Liver (tissue), 8 donors: ENCODE measurements at regions not wholly inside any gene's neighbourhood (a gene's known extent, or its start where the extent isn't known, plus 50 kb on each side); places are given as distances from the start of the nearest gene placed in this dataset.

ENCODE experiments used
- DNase-seq: peaks from one replicate; pipeline ENCODE4 v3.0.0-alpha.2; 2017; ENCODE audit warnings: low spot score
- H3K27ac ChIP-seq, 2 donors: one replicate each; pipeline ENCODE4 v1.7.0; 2013; ENCODE audit warnings: inconsistent platforms in 2 of 2, low read length in 2 of 2, control low read depth in 1 of 2, low read depth in 1 of 2, mild to moderate bottlenecking in 1 of 2
- H3K27me3 ChIP-seq, 4 donors: one replicate each; pipeline versions ENCODE4 v1.6.1 to v1.7.0; 2013; ENCODE audit warnings: low read length in 3 of 4, inconsistent platforms in 1 of 4, mild to moderate bottlenecking in 1 of 4, moderate library complexity in 1 of 4; ENCODE audit not compliant: control insufficient read depth in 4 of 4, insufficient read depth in 4 of 4
- H3K36me3 ChIP-seq, 4 donors: one replicate each; pipeline versions ENCODE4 v1.6.1 to v1.7.0; 2013; ENCODE audit warnings: low read length in 3 of 4, mild to moderate bottlenecking in 3 of 4, low read depth in 1 of 4, moderate library complexity in 1 of 4; ENCODE audit not compliant: control insufficient read depth in 4 of 4, insufficient read depth in 3 of 4
- H3K4me1 ChIP-seq, 4 donors: one replicate each; pipeline versions ENCODE4 v1.6.1 to v1.7.0; 2013; ENCODE audit warnings: low read length in 3 of 4, mild to moderate bottlenecking in 3 of 4, moderate library complexity in 1 of 4; ENCODE audit not compliant: control insufficient read depth in 4 of 4, insufficient read depth in 4 of 4
- H3K4me3 ChIP-seq, 3 donors: one replicate each; pipeline versions ENCODE4 v1.6.1 to v1.7.0; 2013; ENCODE audit warnings: low read length in 3 of 3, control low read depth in 1 of 3, low read depth in 1 of 3, mild to moderate bottlenecking in 1 of 3
- H3K9ac ChIP-seq, 2 donors: one replicate each; pipeline ENCODE4 v1.7.0; 2013; ENCODE audit warnings: low read length in 2 of 2, mild to moderate bottlenecking in 2 of 2, moderate library complexity in 2 of 2, control low read depth in 1 of 2, low read depth in 1 of 2
- H3K9me3 ChIP-seq, 4 donors: one replicate each; pipeline versions ENCODE4 v1.6.1 to v1.7.0; 2013; ENCODE audit warnings: low read length in 3 of 4; ENCODE audit not compliant: control insufficient read depth in 4 of 4
- EGR1 ChIP-seq, 2 donors: IDR thresholded peaks; 2 replicates each; pipeline ENCODE4 v1.6.1; 2016 to 2018; ENCODE audit warnings: antibody characterized with exemption in 2 of 2, low read depth in 2 of 2
- FOXA1 ChIP-seq: IDR thresholded peaks from 2 replicates; pipeline ENCODE4 v1.6.1; 2016; ENCODE audit warnings: antibody characterized with exemption
- FOXA2 ChIP-seq: IDR thresholded peaks from 2 replicates; pipeline ENCODE4 v1.6.1; 2016; ENCODE audit warnings: antibody characterized with exemption
- GABPA ChIP-seq, 2 donors: IDR thresholded peaks in 1 of 2; conservative IDR thresholded peaks in 1 of 2; 2 replicates each; pipeline ENCODE4 v1.6.1; 2016; ENCODE audit warnings: antibody characterized with exemption in 2 of 2, mild to moderate bottlenecking in 1 of 2, moderate library complexity in 1 of 2
- HNF4A ChIP-seq, 2 donors: conservative IDR thresholded peaks; 2 replicates each; pipeline ENCODE4 v1.6.1; 2016; ENCODE audit warnings: antibody characterized with exemption in 2 of 2, mild to moderate bottlenecking in 2 of 2
- HNF4G ChIP-seq: IDR thresholded peaks from 2 replicates; pipeline ENCODE4 v1.6.1; 2016; ENCODE audit warnings: antibody characterized with exemption
- JUND ChIP-seq, 2 donors: IDR thresholded peaks; 2 replicates each; pipeline ENCODE4 v1.6.1; 2016; ENCODE audit warnings: antibody characterized with exemption in 2 of 2
- MAX ChIP-seq: IDR thresholded peaks from 2 replicates; pipeline ENCODE4 v1.6.1; 2016; ENCODE audit warnings: antibody characterized with exemption
- NR2F2 ChIP-seq: IDR thresholded peaks from 2 replicates; pipeline ENCODE4 v1.6.1; 2016; ENCODE audit warnings: antibody characterized with exemption
- RAD21 ChIP-seq, 2 donors: IDR thresholded peaks; 2 replicates each; pipeline ENCODE4 v1.6.1; 2016; ENCODE audit warnings: antibody characterized with exemption in 2 of 2, mild to moderate bottlenecking in 2 of 2
- REST ChIP-seq: IDR thresholded peaks from 2 replicates; pipeline ENCODE4 v1.6.1; 2016; ENCODE audit warnings: antibody characterized with exemption, mild to moderate bottlenecking
- RXRA ChIP-seq, 2 donors: IDR thresholded peaks; 2 replicates each; pipeline ENCODE4 v1.6.1; 2017 to 2018; ENCODE audit warnings: antibody characterized with exemption in 2 of 2, mild to moderate bottlenecking in 1 of 2
- SP1 ChIP-seq: IDR thresholded peaks from 2 replicates; pipeline ENCODE4 v1.6.1; 2018; ENCODE audit warnings: antibody characterized with exemption, mild to moderate bottlenecking
- TAF1 ChIP-seq: conservative IDR thresholded peaks from 2 replicates; pipeline ENCODE4 v1.6.1; 2016; ENCODE audit warnings: antibody characterized with exemption, mild to moderate bottlenecking
- YY1 ChIP-seq: IDR thresholded peaks from 2 replicates; pipeline ENCODE4 v1.6.1; 2016; ENCODE audit warnings: antibody characterized with exemption, mild to moderate bottlenecking
- ZBTB33 ChIP-seq: IDR thresholded peaks from 2 replicates; pipeline ENCODE4 v1.6.1; 2016; ENCODE audit warnings: antibody characterized with exemption
- WGBS: extraction: QIAGEN DNeasy Blood & Tissue Kit; methylation state at CpG from one replicate; pipeline ENCODE4 v1.1.7; 2013; 5-methylcytosine and 5-hydroxymethylcytosine counted together
- TF ChIP-seq, protein P1 (sequence below): IDR thresholded peaks from 2 replicates; pipeline ENCODE4 v1.6.1; 2016; ENCODE audit warnings: antibody characterized with exemption
- TF ChIP-seq, protein P2 (sequence below): fragments of 150-350 bp; IDR thresholded peaks from 2 replicates; pipeline ENCODE4 v1.5.1; 2017; ENCODE audit warnings: improper control_type of control experiment, low read depth, low read length; ENCODE audit not compliant: missing input control
- donor health status: healthy.
- donor health status: healthy.
- donor health status: healthy.
- donor health status: healthy.
- donor health status: healthy.

- Histone ChIP-seq H3K36me3 (no peaks in the 10 kb centered on the region), H3K27ac (no peak overlapping the region), H3K9ac (no peak overlapping the region), H3K4me3 (no peak overlapping the region), H3K27me3 (no peaks in the 10 kb centered on the region), H3K9me3 (no peaks in the 10 kb centered on the region), H3K4me1 (no peaks in the 10 kb centered on the region)
- no peak for DNase-seq
- 84% methylated on average over 5 of the region's 5 CpGs for WGBS
- TF ChIP-seq, protein P1, sequence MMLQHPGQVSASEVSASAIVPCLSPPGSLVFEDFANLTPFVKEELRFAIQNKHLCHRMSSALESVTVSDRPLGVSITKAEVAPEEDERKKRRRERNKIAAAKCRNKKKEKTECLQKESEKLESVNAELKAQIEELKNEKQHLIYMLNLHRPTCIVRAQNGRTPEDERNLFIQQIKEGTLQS = no peak
- no peak for TF ChIP-seq HNF4A (conservative IDR thresholded peaks at IDR 0.05)
- TF ChIP-seq RAD21 (IDR thresholded peaks at IDR 0.05) = no peak
- TF ChIP-seq HNF4G = no peak
- TF ChIP-seq REST = no peak
- no peak for TF ChIP-seq TAF1
- no peak for TF ChIP-seq NR2F2
- no peak for TF ChIP-seq RXRA (IDR thresholded peaks at IDR 0.05)
- TF ChIP-seq MAX = no peak
- TF ChIP-seq ZBTB33 = no peak
- no peak for TF ChIP-seq GABPA (IDR thresholded peaks at IDR 0.05 in 1 of 2, conservative IDR thresholded peaks at IDR 0.05 in 1 of 2)
- no peak for TF ChIP-seq JUND (IDR thresholded peaks at IDR 0.05)
- TF ChIP-seq FOXA2 = no peak
- no peak for TF ChIP-seq YY1
- TF ChIP-seq FOXA1 = no peak
- TF ChIP-seq, protein P2, sequence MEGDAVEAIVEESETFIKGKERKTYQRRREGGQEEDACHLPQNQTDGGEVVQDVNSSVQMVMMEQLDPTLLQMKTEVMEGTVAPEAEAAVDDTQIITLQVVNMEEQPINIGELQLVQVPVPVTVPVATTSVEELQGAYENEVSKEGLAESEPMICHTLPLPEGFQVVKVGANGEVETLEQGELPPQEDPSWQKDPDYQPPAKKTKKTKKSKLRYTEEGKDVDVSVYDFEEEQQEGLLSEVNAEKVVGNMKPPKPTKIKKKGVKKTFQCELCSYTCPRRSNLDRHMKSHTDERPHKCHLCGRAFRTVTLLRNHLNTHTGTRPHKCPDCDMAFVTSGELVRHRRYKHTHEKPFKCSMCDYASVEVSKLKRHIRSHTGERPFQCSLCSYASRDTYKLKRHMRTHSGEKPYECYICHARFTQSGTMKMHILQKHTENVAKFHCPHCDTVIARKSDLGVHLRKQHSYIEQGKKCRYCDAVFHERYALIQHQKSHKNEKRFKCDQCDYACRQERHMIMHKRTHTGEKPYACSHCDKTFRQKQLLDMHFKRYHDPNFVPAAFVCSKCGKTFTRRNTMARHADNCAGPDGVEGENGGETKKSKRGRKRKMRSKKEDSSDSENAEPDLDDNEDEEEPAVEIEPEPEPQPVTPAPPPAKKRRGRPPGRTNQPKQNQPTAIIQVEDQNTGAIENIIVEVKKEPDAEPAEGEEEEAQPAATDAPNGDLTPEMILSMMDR = no peak
- no peak for TF ChIP-seq EGR1 (IDR thresholded peaks at IDR 0.05; ENCODE audit: low read depth in 2 of 2)
- no peak for TF ChIP-seq SP1
Observed at GRCh38 chr6:114989279-114989964, 646.6 kb upstream of the HS3ST5 start.
